DOHH2 (cell line): ENCODE measurements at regions not wholly inside any gene's neighbourhood (a gene's known extent, or its start where the extent isn't known, plus 50 kb on each side); places are given as distances from the start of the nearest gene placed in this dataset.

ENCODE experiments used
- CTCF ChIP-seq: fragments of 200-600 bp; sonication (generic); IDR thresholded peaks from one replicate; pipeline ENCODE4 v1.5.1; 2014; ENCODE audit warnings: antibody characterized with exemption, mild to moderate bottlenecking, low read depth, low read length; ENCODE audit not compliant: poor library complexity, severe bottlenecking
- EZH2phosphoT487 ChIP-seq: fragments of 200-600 bp; sonication (generic); IDR thresholded peaks from 2 replicates; pipeline ENCODE4 v1.6.1; 2017; ENCODE audit warnings: borderline replicate concordance, mild to moderate bottlenecking, antibody characterized with exemption, low read length, moderate library complexity, mixed read lengths

- TF ChIP-seq CTCF = no peak
- no peak for TF ChIP-seq EZH2phosphoT487
Observed at GRCh38 chr11:33643167-33643824, 57.3 kb downstream of the C11orf91 start.
